H9 (cell line): ENCODE measurements at regions not wholly inside any gene's neighbourhood (a gene's known extent, or its start where the extent isn't known, plus 50 kb on each side); places are given as distances from the start of the nearest gene placed in this dataset.

Experiments
- DNase-seq: peaks from one replicate; pipeline ENCODE4 v3.0.0-alpha.2; 2017
- H2AFZ ChIP-seq: one replicate; pipeline ENCODE4 v1.6.1; 2013; ENCODE audit warnings: mild to moderate bottlenecking, low read length, control low read depth, moderate library complexity
- H2AK5ac ChIP-seq: 2 replicates; pipeline ENCODE4 v1.6.1; 2013; ENCODE audit warnings: low read length, control low read depth, mixed read lengths; ENCODE audit not compliant: insufficient read length
- H2BK120ac ChIP-seq: one replicate; pipeline ENCODE4 v1.6.1; 2013; ENCODE audit warnings: low read depth, mild to moderate bottlenecking, low read length, control low read depth, inconsistent platforms; ENCODE audit not compliant: poor library complexity, severe bottlenecking
- H2BK12ac ChIP-seq: 2 replicates; pipeline ENCODE4 v1.6.1; 2013; ENCODE audit warnings: low read length, control low read depth, mixed read lengths, low read depth; ENCODE audit not compliant: insufficient read length
- H2BK15ac ChIP-seq: 2 replicates; pipeline ENCODE4 v1.6.1; 2013; ENCODE audit warnings: low read depth, low read length, control low read depth
- H2BK20ac ChIP-seq: one replicate; pipeline ENCODE4 v1.6.1; 2013; ENCODE audit warnings: low read depth, mild to moderate bottlenecking, low read length, control low read depth, inconsistent platforms; ENCODE audit not compliant: poor library complexity, severe bottlenecking
- H2BK5ac ChIP-seq: 2 replicates; pipeline ENCODE4 v1.6.1; 2013; ENCODE audit warnings: low read length, control low read depth, mixed read lengths; ENCODE audit not compliant: insufficient read length
- H3K14ac ChIP-seq: 2 replicates; pipeline ENCODE4 v1.6.1; 2013; ENCODE audit warnings: low read length, control low read depth; ENCODE audit not compliant: insufficient read depth
- H3K18ac ChIP-seq: 2 replicates; pipeline ENCODE4 v1.6.1; 2013; ENCODE audit warnings: low read depth, mild to moderate bottlenecking, mixed read lengths, low read length, control low read depth; ENCODE audit not compliant: insufficient read length
- H3K23ac ChIP-seq: 2 replicates; pipeline ENCODE4 v1.6.1; 2013; ENCODE audit warnings: low read length, control low read depth, mixed read lengths, low read depth; ENCODE audit not compliant: insufficient read length
- H3K23me2 ChIP-seq: 2 replicates; pipeline ENCODE4 v1.6.1; 2013; ENCODE audit warnings: low read depth, mild to moderate bottlenecking, mixed read lengths, low read length, control low read depth; ENCODE audit not compliant: insufficient read length, poor library complexity, severe bottlenecking
- H3K27ac ChIP-seq: 2 replicates; pipeline ENCODE4 v1.5.1; 2013; ENCODE audit warnings: low read length, control low read depth, mixed read lengths, low read depth; ENCODE audit not compliant: insufficient read length
- H3K27me3 ChIP-seq: 2 replicates; pipeline ENCODE4 v1.6.1; 2013; ENCODE audit warnings: low read length, control low read depth, inconsistent platforms; ENCODE audit not compliant: insufficient read depth
- H3K4ac ChIP-seq: 2 replicates; pipeline ENCODE4 v1.6.1; 2013; ENCODE audit warnings: low read depth, mild to moderate bottlenecking, control low read depth, inconsistent platforms, low read length, moderate library complexity
- H3K4me1 ChIP-seq: 2 replicates; pipeline ENCODE4 v1.6.1; 2013; ENCODE audit warnings: low read length, control low read depth, inconsistent platforms; ENCODE audit not compliant: insufficient read depth
- H3K4me2 ChIP-seq: 2 replicates; pipeline ENCODE4 v1.6.1; 2013; ENCODE audit warnings: low read length, control low read depth, mixed read lengths; ENCODE audit not compliant: insufficient read length, insufficient read depth
- H3K56ac ChIP-seq: 2 replicates; pipeline ENCODE4 v1.6.1; 2013; ENCODE audit warnings: low read depth, mild to moderate bottlenecking, mixed read lengths, low read length, control low read depth; ENCODE audit not compliant: insufficient read length
- H3K79me1 ChIP-seq: 2 replicates; pipeline ENCODE4 v1.6.1; 2013; ENCODE audit warnings: low read depth, mild to moderate bottlenecking, moderate library complexity, low read length, control low read depth, inconsistent platforms; ENCODE audit not compliant: insufficient read depth, poor library complexity, severe bottlenecking
- H3K79me2 ChIP-seq: 2 replicates; pipeline ENCODE4 v1.6.1; 2013; ENCODE audit warnings: low read length, control low read depth, inconsistent platforms; ENCODE audit not compliant: insufficient read depth
- H3K9ac ChIP-seq: 2 replicates; pipeline ENCODE4 v1.6.1; 2013; ENCODE audit warnings: low read length, control low read depth, mixed read lengths; ENCODE audit not compliant: insufficient read length; ENCODE audit errors: extremely low read depth
- H3K9me3 ChIP-seq: one replicate; pipeline ENCODE4 v1.6.1; 2013; ENCODE audit warnings: low read depth, low read length, inconsistent platforms; ENCODE audit not compliant: control insufficient read depth
- H3T11ph ChIP-seq: one replicate; pipeline ENCODE4 v1.6.1; 2013; ENCODE audit warnings: mild to moderate bottlenecking, low read length, control low read depth, inconsistent platforms
- H4K20me1 ChIP-seq: one replicate; pipeline ENCODE4 v1.6.1; 2013; ENCODE audit not compliant: control insufficient read depth, insufficient read length, insufficient read depth
- H4K5ac ChIP-seq: 2 replicates; pipeline ENCODE4 v1.6.1; 2013; ENCODE audit warnings: low read depth, mild to moderate bottlenecking, mixed read lengths, low read length, control low read depth; ENCODE audit not compliant: insufficient read length
- H4K8ac ChIP-seq: replicated peaks from 2 replicates; pipeline ENCODE4 v1.6.1; 2013; ENCODE audit warnings: low read length, control low read depth, mixed read lengths, low read depth; ENCODE audit not compliant: insufficient read length
- H4K91ac ChIP-seq: 2 replicates; pipeline ENCODE4 v1.6.1; 2013; ENCODE audit warnings: low read depth, mild to moderate bottlenecking, moderate library complexity, mixed read lengths, low read length, control low read depth; ENCODE audit not compliant: insufficient read length
- H3K27ac Mint-ChIP-seq, 3 experiments: 2 replicates in 2 of 3; 3 replicates in 1 of 3; pipeline ENCODE4 v1.8.0; 2020 to 2021; ENCODE audit warnings: mixed read lengths in 3 of 3, mild to moderate bottlenecking in 1 of 3, moderate library complexity in 1 of 3
- H3K27me3 Mint-ChIP-seq: 2 replicates; pipeline ENCODE4 v1.8.0; 2021; ENCODE audit warnings: low read depth, mild to moderate bottlenecking, moderate library complexity, mixed read lengths
- H3K36me3 Mint-ChIP-seq, 3 experiments: 2 replicates in 2 of 3; 3 replicates in 1 of 3; pipeline ENCODE4 v1.8.0; 2020 to 2021; ENCODE audit warnings: low read depth in 3 of 3, mixed read lengths in 3 of 3; ENCODE audit not compliant: insufficient read depth in 1 of 3
- H3K4me1 Mint-ChIP-seq, 2 experiments: 2 replicates each; pipeline ENCODE4 v1.8.0; 2020; ENCODE audit warnings: mixed read lengths in 2 of 2
- H3K4me3 Mint-ChIP-seq, 2 experiments: 2 replicates in 1 of 2; 3 replicates in 1 of 2; pipeline ENCODE4 v1.8.0; 2020 to 2021; ENCODE audit warnings: mild to moderate bottlenecking in 2 of 2, mixed read lengths in 2 of 2, moderate library complexity in 1 of 2
- H3K9me3 Mint-ChIP-seq, 2 experiments: 2 replicates in 1 of 2; 3 replicates in 1 of 2; pipeline ENCODE4 v1.8.0; 2020; ENCODE audit warnings: mild to moderate bottlenecking in 2 of 2, mixed read lengths in 2 of 2, moderate library complexity in 1 of 2
- CTCF ChIP-seq: fragments of 200-600 bp; sonication (generic); conservative IDR thresholded peaks from 3 replicates; pipeline ENCODE4 v1.8.0; 2021; ENCODE audit warnings: antibody characterized with exemption, mild to moderate bottlenecking
- WGBS: extraction: QIAGEN DNeasy Blood & Tissue Kit; methylation state at CpG from one replicate; pipeline ENCODE4 v1.1.7; 2013; ENCODE audit warnings: missing lambda C conversion rate, low lambda C conversion rate, mixed read lengths; ENCODE audit not compliant: insufficient read length; ENCODE audit errors: extremely low coverage; 5-methylcytosine and 5-hydroxymethylcytosine counted together

- H3K9me3 Mint-ChIP-seq = no peaks in the 10 kb centered on the region
- no CpG with 5 or more reads among the region's 4 CpGs for WGBS
- Histone ChIP-seq H3K23ac (no peak overlapping the region), H3K14ac (no peak overlapping the region), H3K4me2 (no peak overlapping the region), H3K79me1 (no peaks in the 10 kb centered on the region), H2BK20ac (no peak overlapping the region), H3K79me2 (no peaks in the 10 kb centered on the region), H3T11ph (no peak overlapping the region), H3K27me3 (no peaks in the 10 kb centered on the region), H2BK15ac (no peak overlapping the region), H2BK120ac (no peak overlapping the region), H3K27ac (no peak overlapping the region), H3K4me1 (no peaks in the 10 kb centered on the region; the same call in 1 of the 2 replicates), H3K4ac (no peak overlapping the region), H3K23me2 (no peaks in the 10 kb centered on the region), H3K9me3 (no peaks in the 10 kb centered on the region), H2BK12ac (no peak overlapping the region), H3K18ac (no peak overlapping the region), H4K5ac (no peak overlapping the region), H4K8ac (no peak overlapping the region), H4K91ac (no peak overlapping the region), H3K9ac (no peak overlapping the region), H3K56ac (no peak overlapping the region), H2AK5ac (no peak overlapping the region), H2BK5ac (no peak overlapping the region), H4K20me1 (no peaks in the 10 kb centered on the region), H2AFZ (no peak overlapping the region)
- H3K27ac Mint-ChIP-seq = no peak overlapping the region
- DNase-seq = no peak
- no peaks in the 10 kb centered on the region for H3K27me3 Mint-ChIP-seq
- H3K4me3 Mint-ChIP-seq = no peak overlapping the region
- H3K4me1 Mint-ChIP-seq = peaks cover 3 to 7% of the 10 kb centered on the region in 2 experiments
- TF ChIP-seq CTCF = no peak
- no peaks in the 10 kb centered on the region for H3K36me3 Mint-ChIP-seq
These were observed 1146.7 kb downstream of the IGSF11 start for GRCh38 chr3:117887901-117888300.
